SHP77 (cell line): ENCODE measurements at regions not wholly inside any gene's neighbourhood (a gene's known extent, or its start where the extent isn't known, plus 50 kb on each side); places are given as distances from the start of the nearest gene placed in this dataset.
"Not testable (repeated sequence)": the region's sequence is repeated elsewhere in the genome, so short reads cannot be mapped to it uniquely, and the experiment has no call there.

Experiments
- DNase-seq, 2 experiments: peaks; one replicate each; lab custom pipeline; 2025; lab: John Stamatoyannopoulos, UW

GRCh38 chr4:42284030-42284429 is 113.3 kb upstream of the SHISA3 start:
- DNase-seq: no peak

GRCh38 chr4:42288876-42289275 is 108.4 kb upstream of the SHISA3 start:
- not testable (repeated sequence) for DNase-seq

GRCh38 chr4:42292192-42292591 is 105.1 kb upstream of the SHISA3 start:
- not testable (repeated sequence) for DNase-seq

GRCh38 chr4:42293967-42294813 is 103.1 kb upstream of the SHISA3 start:
- no peak for DNase-seq

GRCh38 chr4:42296196-42296595 is 101.1 kb upstream of the SHISA3 start:
- DNase-seq: no peak

GRCh38 chr4:42302348-42302747 is 94.9 kb upstream of the SHISA3 start:
- peak in 1 of 2 experiments; percentile 23 for DNase-seq

GRCh38 chr4:42306221-42307109 is 90.8 kb upstream of the SHISA3 start:
- peak in 1 of 2 experiments; percentile 28 for DNase-seq

GRCh38 chr4:42308247-42308646 is 89.0 kb upstream of the SHISA3 start:
- DNase-seq: no peak

GRCh38 chr4:42309361-42310260 is 87.7 kb upstream of the SHISA3 start:
- peak in 1 of 2 experiments; percentile 5 for DNase-seq

- no peak for DNase-seq
Measured at GRCh38 chr4:42310358-42310757, 86.9 kb upstream of the SHISA3 start.

GRCh38 chr4:42310806-42311205 is 86.5 kb upstream of the SHISA3 start:
- DNase-seq: no peak

GRCh38 chr4:42311591-42311990 is 85.7 kb upstream of the SHISA3 start:
- DNase-seq: no peak

GRCh38 chr4:42313420-42313819 is 83.9 kb upstream of the SHISA3 start:
- not testable (repeated sequence) for DNase-seq

- no peak for DNase-seq
Measured at GRCh38 chr4:42313872-42314271, 83.4 kb upstream of the SHISA3 start.

- DNase-seq: no peak
Measured at GRCh38 chr4:42315231-42315630, 82.1 kb upstream of the SHISA3 start.

GRCh38 chr4:42320822-42321388 is 76.4 kb upstream of the SHISA3 start:
- no peak for DNase-seq

- DNase-seq: no peak
Measured at GRCh38 chr4:42326040-42326439, 71.2 kb upstream of the SHISA3 start.

GRCh38 chr4:42326524-42326923 is 70.8 kb upstream of the SHISA3 start:
- no peak for DNase-seq

- DNase-seq: no peak
Measured at GRCh38 chr4:42327323-42327722, 70.0 kb upstream of the SHISA3 start.

- DNase-seq: no peak
Measured at GRCh38 chr4:42328978-42329377, 68.3 kb upstream of the SHISA3 start.

- no peak for DNase-seq
Measured at GRCh38 chr4:42329421-42329820, 67.9 kb upstream of the SHISA3 start.
